Fibroblast of mammary gland (primary cell): ENCODE measurements at regions not wholly inside any gene's neighbourhood (a gene's known extent, or its start where the extent isn't known, plus 50 kb on each side); places are given as distances from the start of the nearest gene placed in this dataset.

Source experiments
- DNase-seq: peaks from one replicate; pipeline ENCODE4 v3.0.0-alpha.2; 2010; ENCODE audit warnings: low read depth
- H3K4me3 ChIP-seq: 2 replicates; pipeline ENCODE4 v1.5.1; 2011; ENCODE audit warnings: low read depth, mild to moderate bottlenecking, low read length, moderate library complexity; ENCODE audit not compliant: control insufficient read depth
- TF ChIP-seq, protein P1 (sequence below): conservative IDR thresholded peaks from 2 replicates; pipeline ENCODE4 v1.5.1; 2011; ENCODE audit warnings: low read depth, low read length, inconsistent platforms; ENCODE audit not compliant: control insufficient read depth, insufficient read depth

DNA sequence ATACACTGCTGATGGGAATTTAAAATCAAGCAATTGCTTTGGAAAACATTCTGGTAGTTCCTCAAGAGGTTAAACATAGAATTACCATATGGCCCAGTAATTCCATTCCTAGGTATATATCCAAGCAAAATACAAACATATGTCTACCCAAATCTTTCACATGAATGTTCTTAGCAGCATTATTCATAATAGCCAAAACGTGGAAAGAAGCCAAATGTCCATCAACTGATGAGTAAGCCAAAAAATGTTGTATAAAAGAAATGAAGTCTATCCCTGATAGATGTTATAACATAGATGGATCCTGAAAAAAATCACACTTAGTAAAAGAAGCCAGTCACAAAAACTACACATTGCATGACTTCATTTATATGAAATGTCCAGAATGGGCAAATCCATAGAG is 893.0 kb downstream of the SORCS3 start:
- no peak for DNase-seq
- TF ChIP-seq, protein P1, sequence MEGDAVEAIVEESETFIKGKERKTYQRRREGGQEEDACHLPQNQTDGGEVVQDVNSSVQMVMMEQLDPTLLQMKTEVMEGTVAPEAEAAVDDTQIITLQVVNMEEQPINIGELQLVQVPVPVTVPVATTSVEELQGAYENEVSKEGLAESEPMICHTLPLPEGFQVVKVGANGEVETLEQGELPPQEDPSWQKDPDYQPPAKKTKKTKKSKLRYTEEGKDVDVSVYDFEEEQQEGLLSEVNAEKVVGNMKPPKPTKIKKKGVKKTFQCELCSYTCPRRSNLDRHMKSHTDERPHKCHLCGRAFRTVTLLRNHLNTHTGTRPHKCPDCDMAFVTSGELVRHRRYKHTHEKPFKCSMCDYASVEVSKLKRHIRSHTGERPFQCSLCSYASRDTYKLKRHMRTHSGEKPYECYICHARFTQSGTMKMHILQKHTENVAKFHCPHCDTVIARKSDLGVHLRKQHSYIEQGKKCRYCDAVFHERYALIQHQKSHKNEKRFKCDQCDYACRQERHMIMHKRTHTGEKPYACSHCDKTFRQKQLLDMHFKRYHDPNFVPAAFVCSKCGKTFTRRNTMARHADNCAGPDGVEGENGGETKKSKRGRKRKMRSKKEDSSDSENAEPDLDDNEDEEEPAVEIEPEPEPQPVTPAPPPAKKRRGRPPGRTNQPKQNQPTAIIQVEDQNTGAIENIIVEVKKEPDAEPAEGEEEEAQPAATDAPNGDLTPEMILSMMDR = no peak
- H3K4me3 ChIP-seq = no peak overlapping the region

DNA sequence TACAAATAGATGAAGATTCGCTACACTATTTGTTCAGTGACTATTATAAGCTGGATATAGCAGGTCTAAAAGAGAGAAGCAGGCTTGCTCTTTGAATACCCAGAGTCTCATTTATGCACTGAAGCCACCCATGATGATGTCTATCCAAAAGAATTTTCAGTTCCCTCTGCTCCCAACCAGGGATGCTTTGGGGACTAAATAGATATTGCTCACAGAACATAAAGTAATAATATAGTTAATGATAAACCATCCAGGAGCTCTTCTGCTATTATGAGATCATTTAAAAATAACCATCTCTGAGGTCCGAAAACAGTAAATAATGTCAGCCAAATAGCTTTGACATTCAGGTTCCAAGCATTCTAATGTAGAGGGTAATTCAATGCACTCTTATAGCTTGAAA is 875.4 kb downstream of the SORCS3 start:
- TF ChIP-seq, protein P1 = no peak
- no peak for DNase-seq
- no peak overlapping the region for H3K4me3 ChIP-seq

DNA sequence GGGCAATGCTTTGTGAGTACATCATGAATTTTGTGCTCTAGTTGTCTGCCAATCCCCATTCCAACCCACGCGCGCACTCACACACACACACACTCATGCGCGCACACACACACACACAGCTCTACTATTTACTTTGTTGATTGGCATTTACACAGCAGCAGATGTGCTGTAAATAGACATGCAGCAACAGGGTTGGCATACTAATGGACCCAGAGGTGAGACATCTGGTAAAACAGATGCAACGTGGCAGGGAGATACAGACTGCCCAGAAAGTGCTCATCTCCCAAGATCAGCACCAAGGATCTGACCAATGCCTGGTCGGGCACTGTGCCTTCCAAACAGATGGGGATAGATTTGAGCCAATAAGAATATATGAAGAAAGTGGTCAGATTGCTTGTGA is 873.0 kb downstream of the SORCS3 start:
- TF ChIP-seq, protein P1 = no peak
- no peak for DNase-seq
- no peak overlapping the region for H3K4me3 ChIP-seq

DNA sequence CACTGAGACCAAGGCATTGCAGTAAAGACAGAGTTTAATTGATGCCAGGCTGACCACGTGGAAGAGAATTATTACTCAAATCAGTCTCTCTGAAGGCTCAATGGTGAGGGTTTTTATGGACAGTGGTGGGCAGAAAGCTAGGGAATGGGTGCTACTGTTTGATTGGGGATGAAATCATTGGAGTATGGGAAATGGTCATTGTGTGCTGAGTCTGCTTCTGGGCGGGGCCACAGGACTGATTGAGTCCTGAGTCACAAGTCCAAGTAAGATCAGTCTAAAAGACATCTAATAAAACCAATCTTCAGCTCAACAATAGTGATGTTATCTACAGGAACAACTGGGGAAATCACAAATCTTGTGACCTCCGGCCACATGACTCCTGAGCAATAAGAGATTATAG is 868.4 kb downstream of the SORCS3 start:
- no peak for DNase-seq
- no peak overlapping the region for H3K4me3 ChIP-seq
- TF ChIP-seq, protein P1 = no peak

DNA sequence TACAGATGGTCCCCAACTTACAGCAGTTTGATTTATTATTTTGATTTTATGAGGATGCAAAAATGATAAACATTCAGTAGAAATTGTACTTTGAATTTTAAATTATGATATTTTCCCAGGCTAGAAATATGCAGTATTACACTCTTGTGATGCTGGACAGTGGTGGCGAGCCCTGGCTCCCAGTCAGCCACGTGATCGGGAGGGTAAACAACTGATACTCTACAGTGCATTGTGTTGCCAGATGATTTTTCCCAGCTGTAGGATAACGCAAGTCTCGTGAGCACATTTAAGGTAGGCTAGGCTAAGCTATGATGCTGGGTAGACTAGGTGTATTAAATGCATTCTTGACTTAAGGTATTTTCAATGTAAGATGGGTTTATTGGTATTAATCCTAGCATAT is 865.2 kb downstream of the SORCS3 start:
- TF ChIP-seq, protein P1 = no peak
- no peak overlapping the region for H3K4me3 ChIP-seq
- DNase-seq = no peak

DNA sequence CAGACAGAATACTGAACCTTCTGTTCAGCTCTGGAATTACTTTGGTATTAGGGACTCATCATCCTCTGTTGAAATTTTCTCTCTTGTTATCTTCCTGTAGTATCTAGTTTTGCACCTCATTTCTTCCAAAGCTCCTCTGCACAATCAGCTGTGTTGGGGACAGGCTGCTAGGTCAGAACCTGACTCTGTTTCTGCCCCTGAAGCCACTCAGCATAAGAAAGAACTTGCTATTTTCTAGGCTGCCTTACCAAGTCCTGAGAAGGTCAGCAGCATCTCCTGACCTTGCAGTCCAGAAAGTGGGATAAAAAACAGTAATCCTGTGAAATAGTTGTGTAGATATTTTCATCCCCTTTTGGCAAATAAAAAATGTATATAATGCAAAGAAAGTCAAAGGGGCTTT is 862.6 kb downstream of the SORCS3 start:
- no peak for DNase-seq
- TF ChIP-seq, protein P1 = no peak
- H3K4me3 ChIP-seq = no peak overlapping the region

DNA sequence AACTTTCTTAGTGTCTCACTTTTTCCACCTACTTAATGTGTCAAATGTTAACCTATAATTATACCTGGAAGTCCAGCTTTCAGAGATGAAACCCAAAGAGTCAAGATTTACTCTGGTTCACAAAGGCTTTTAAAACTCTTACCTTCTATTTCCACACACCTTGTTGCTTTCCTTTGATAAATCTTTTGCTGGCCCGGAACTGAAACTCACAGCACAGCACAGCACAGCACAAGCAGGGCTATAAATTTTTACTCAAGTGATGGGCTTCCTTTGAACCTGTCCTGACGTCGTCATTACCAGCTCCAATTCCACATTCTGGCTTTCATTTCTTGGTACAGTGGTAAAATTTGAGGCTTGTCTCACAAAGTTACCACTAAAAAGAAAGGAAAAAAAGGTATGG is 861.0 kb downstream of the SORCS3 start:
- DNase-seq = no peak
- TF ChIP-seq, protein P1 = no peak
- H3K4me3 ChIP-seq = no peak overlapping the region
